GM12891 (cell line): ENCODE measurements at regions not wholly inside any gene's neighbourhood (a gene's known extent, or its start where the extent isn't known, plus 50 kb on each side); places are given as distances from the start of the nearest gene placed in this dataset.

Experiments used
- PAX5 ChIP-seq: IDR thresholded peaks from 2 replicates; pipeline ENCODE4 v1.6.1; 2011; ENCODE audit warnings: low read length, moderate library complexity, mild to moderate bottlenecking; ENCODE audit not compliant: insufficient read depth, severe bottlenecking
- POLR2A ChIP-seq: IDR thresholded peaks from 2 replicates; pipeline ENCODE4 v1.6.1; 2011; ENCODE audit warnings: low read depth, low read length, control low read depth
- POLR2AphosphoS5 ChIP-seq: IDR thresholded peaks from 2 replicates; pipeline ENCODE4 v1.6.1; 2011; ENCODE audit warnings: low read depth, low read length, control low read depth
- POU2F2 ChIP-seq: IDR thresholded peaks from 2 replicates; pipeline ENCODE4 v1.6.1; 2011; ENCODE audit warnings: low read depth, mild to moderate bottlenecking, control low read depth, low read length, moderate library complexity
- SPI1 ChIP-seq: IDR thresholded peaks from 2 replicates; pipeline ENCODE4 v1.6.1; 2011; ENCODE audit warnings: low read depth, low read length, control low read depth
- TAF1 ChIP-seq: IDR thresholded peaks from 2 replicates; pipeline ENCODE4 v1.6.1; 2011; ENCODE audit warnings: low read depth, low read length, control low read depth

GRCh38 chr6:128763599-128764300 is 119.2 kb upstream of the LAMA2 start:
- TF ChIP-seq POLR2A (no peak), POU2F2 (no peak), POLR2AphosphoS5 (no peak), TAF1 (no peak), PAX5 (no peak), SPI1 (no peak)
